GM23338 (cell line): ENCODE measurements at regions not wholly inside any gene's neighbourhood (a gene's known extent, or its start where the extent isn't known, plus 50 kb on each side); places are given as distances from the start of the nearest gene placed in this dataset.

ENCODE experiments used
- ATAC-seq: fragments of 200-7000 bp; cut with Tn5 transposase; 3 replicates; pipeline ENCODE4 v1.9.1; 2020
- DNase-seq: peaks from one replicate; pipeline ENCODE4 v3.0.0-alpha.2; 2015; ENCODE audit warnings: low spot score
- H2AFZ ChIP-seq: fragments of 200-600 bp; sonication (generic); 2 replicates; pipeline ENCODE4 v1.8.0; 2016; ENCODE audit warnings: antibody characterized with exemption, mild to moderate bottlenecking, moderate library complexity
- H3F3A ChIP-seq: fragments of 200-600 bp; sonication (generic); replicated peaks from 2 replicates; pipeline ENCODE4 v1.8.0; 2017; ENCODE audit warnings: antibody characterized with exemption, mixed run types, low read depth
- H3K27ac ChIP-seq: fragments of 200-600 bp; sonication (generic); 2 replicates; pipeline ENCODE4 v1.6.1; 2016; ENCODE audit warnings: low read depth
- H3K27me3 ChIP-seq: fragments of 200-600 bp; sonication (generic); 2 replicates; pipeline ENCODE4 v1.8.0; 2016; ENCODE audit warnings: mild to moderate bottlenecking, mixed run types, moderate library complexity; ENCODE audit not compliant: insufficient read depth
- H3K36me3 ChIP-seq: fragments of 200-600 bp; sonication (generic); 2 replicates; pipeline ENCODE4 v1.8.0; 2016; ENCODE audit warnings: mild to moderate bottlenecking; ENCODE audit not compliant: insufficient read depth
- H3K4me1 ChIP-seq: fragments of 200-600 bp; sonication (generic); 2 replicates; pipeline ENCODE4 v1.8.0; 2016; ENCODE audit warnings: mild to moderate bottlenecking, moderate library complexity; ENCODE audit not compliant: insufficient read depth
- H3K4me2 ChIP-seq: fragments of 200-600 bp; sonication (generic); 2 replicates; pipeline ENCODE4 v1.7.1; 2017; ENCODE audit warnings: mixed run types
- H3K4me3 ChIP-seq: fragments of 200-600 bp; sonication (generic); 2 replicates; pipeline ENCODE4 v1.6.1; 2016; ENCODE audit warnings: mixed run types
- H3K79me2 ChIP-seq: fragments of 200-600 bp; sonication (generic); replicated peaks from 2 replicates; pipeline ENCODE4 v1.8.0; 2017; ENCODE audit warnings: mild to moderate bottlenecking; ENCODE audit not compliant: insufficient read depth
- H3K9me2 ChIP-seq: fragments of 200-600 bp; sonication (generic); 2 replicates; pipeline ENCODE4 v1.8.0; 2017; ENCODE audit not compliant: insufficient read depth
- H4K20me1 ChIP-seq: fragments of 200-600 bp; sonication (generic); replicated peaks from 2 replicates; pipeline ENCODE4 v1.8.0; 2017; ENCODE audit warnings: mild to moderate bottlenecking; ENCODE audit not compliant: insufficient read depth
- H3K27ac Mint-ChIP-seq: 2 replicates; pipeline ENCODE4 v1.8.0; 2020; ENCODE audit warnings: inconsistent platforms, mild to moderate bottlenecking, moderate library complexity, mixed read lengths
- H3K27me3 Mint-ChIP-seq: 3 replicates; pipeline ENCODE4 v1.8.0; 2022; ENCODE audit warnings: low read depth, mild to moderate bottlenecking, moderate library complexity, mixed read lengths, inconsistent platforms; ENCODE audit not compliant: insufficient read depth, poor library complexity
- H3K36me3 Mint-ChIP-seq: 3 replicates; pipeline ENCODE4 v1.8.0; 2021; ENCODE audit warnings: low read depth, mild to moderate bottlenecking, inconsistent platforms, moderate library complexity, mixed read lengths
- H3K4me1 Mint-ChIP-seq: 3 replicates; pipeline ENCODE4 v1.8.0; 2020; ENCODE audit warnings: mild to moderate bottlenecking, inconsistent platforms, mixed read lengths
- H3K4me3 Mint-ChIP-seq: 3 replicates; pipeline ENCODE4 v1.8.0; 2021; ENCODE audit warnings: moderate library complexity, mild to moderate bottlenecking, inconsistent platforms, mixed read lengths
- H3K9me3 Mint-ChIP-seq: 3 replicates; pipeline ENCODE4 v1.8.0; 2020; ENCODE audit warnings: moderate library complexity, mild to moderate bottlenecking, inconsistent platforms, mixed read lengths
- ETS1 ChIP-seq: IDR thresholded peaks from 2 replicates; pipeline ENCODE4 v1.6.1; 2016; ENCODE audit warnings: antibody characterized with exemption
- EZH2 ChIP-seq: fragments of 200-600 bp; sonication (generic); IDR thresholded peaks from one replicate; pipeline ENCODE4 v1.8.0; 2017; ENCODE audit warnings: antibody characterized with exemption, mild to moderate bottlenecking, low read depth; ENCODE audit not compliant: unreplicated experiment
- EZH2phosphoT487 ChIP-seq: fragments of 200-600 bp; sonication (generic); IDR thresholded peaks from one replicate; pipeline ENCODE4 v1.8.1; 2018; ENCODE audit warnings: antibody characterized with exemption; ENCODE audit not compliant: unreplicated experiment
- NANOG ChIP-seq: IDR thresholded peaks from 2 replicates; pipeline ENCODE4 v1.6.1; 2016; ENCODE audit warnings: antibody characterized with exemption, borderline replicate concordance
- STAT1 ChIP-seq: IDR thresholded peaks from one replicate; pipeline ENCODE4 v1.6.1; 2016; ENCODE audit warnings: antibody characterized with exemption; ENCODE audit not compliant: unreplicated experiment
- ZNF114 ChIP-seq: fragments of 250-450 bp; sonication (Bioruptor Pico); IDR thresholded peaks from 2 replicates; pipeline ENCODE4 v1.5.0; 2020; ENCODE audit warnings: mild to moderate bottlenecking, moderate library complexity
- ZNF331 ChIP-seq: fragments of 250-450 bp; sonication (Bioruptor Pico); IDR thresholded peaks from 2 replicates; pipeline ENCODE4 v1.5.0; 2020; ENCODE audit warnings: low read depth, mild to moderate bottlenecking, moderate library complexity
- ZNF462 ChIP-seq: fragments of 250-450 bp; sonication (Bioruptor Pico); IDR thresholded peaks from 2 replicates; pipeline ENCODE4 v1.5.0; 2020; ENCODE audit warnings: mild to moderate bottlenecking, moderate library complexity
- TF ChIP-seq, protein P1 (sequence below), 2 experiments: fragments of 200-600 bp in 1 of 2; sonication (generic) in 1 of 2; conservative IDR thresholded peaks; 2 replicates each; pipeline versions ENCODE4 v1.5.1 to v1.6.1; 2016 to 2017; ENCODE audit warnings: antibody characterized with exemption in 2 of 2, low read depth in 2 of 2, mild to moderate bottlenecking in 2 of 2, moderate library complexity in 1 of 2

DNA sequence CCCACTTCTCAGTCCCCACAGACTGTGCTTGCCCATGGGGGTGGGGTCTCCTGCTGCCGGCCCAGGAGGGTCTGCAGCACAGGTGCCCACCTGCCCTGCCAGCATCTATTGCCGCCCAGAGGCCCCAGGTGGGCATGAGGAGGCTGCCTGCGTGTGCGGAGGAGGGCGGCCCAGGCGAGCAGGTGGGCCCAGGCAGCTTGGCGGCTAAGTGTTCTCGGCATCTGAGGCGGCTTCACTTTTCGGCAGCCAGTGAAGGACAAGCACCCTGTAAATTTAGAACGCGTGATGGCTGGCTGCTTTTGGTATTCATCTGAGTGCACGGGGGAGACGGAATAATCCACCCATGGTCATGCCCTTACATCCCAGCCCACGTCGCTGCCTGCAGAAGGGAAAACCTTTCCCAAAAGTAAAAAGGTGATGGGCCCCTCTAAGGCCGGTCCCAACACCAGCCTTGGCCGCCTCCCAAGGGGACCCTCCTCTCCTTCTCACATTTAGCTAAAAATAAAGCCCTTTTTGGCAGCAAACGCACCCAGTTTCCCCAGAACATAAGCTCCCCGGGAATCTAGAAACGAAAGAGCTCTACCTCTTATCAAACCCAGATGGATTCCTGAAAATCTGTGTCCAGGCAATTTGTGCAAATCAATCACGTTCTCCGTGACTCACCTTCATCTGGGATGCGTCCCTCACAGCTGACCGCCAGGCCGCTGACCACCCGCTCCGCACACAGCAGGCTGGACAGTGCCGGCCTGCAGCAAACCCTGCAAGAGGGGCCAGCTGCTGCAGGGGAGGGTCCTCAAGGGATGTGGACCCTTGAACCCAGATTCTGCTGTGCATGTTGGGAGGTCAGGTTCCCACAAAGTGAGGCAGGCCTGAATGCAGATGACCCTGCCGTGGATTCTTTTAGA is 79.4 kb downstream of the RBFOX3 start:
- H3K4me1 ChIP-seq = peaks cover 6% of the 10 kb centered on the region; the same call in 1 of the 2 replicates
- H3K79me2 ChIP-seq = no peaks in the 10 kb centered on the region
- no peak overlapping the region for H3K4me3 ChIP-seq
- H3K4me1 Mint-ChIP-seq = peaks cover 37% of the 10 kb centered on the region
- no peaks in the 10 kb centered on the region for H4K20me1 ChIP-seq
- H3F3A ChIP-seq = no peaks in the 10 kb centered on the region
- H3K9me3 Mint-ChIP-seq = no peaks in the 10 kb centered on the region
- H3K9me2 ChIP-seq = 0 out of 2 replicates have a peak, but pooled peaks cover 8% of the 10 kb centered on the region
- no peak overlapping the region for H3K27ac ChIP-seq
- no peak overlapping the region for H3K4me3 Mint-ChIP-seq
- TF ChIP-seq EZH2phosphoT487 (no peak), NANOG (no peak)
- no peak overlapping the region for H3K27ac Mint-ChIP-seq
- H3K36me3 ChIP-seq = no peaks in the 10 kb centered on the region
- H3K36me3 Mint-ChIP-seq = no peaks in the 10 kb centered on the region
- DNase-seq = no peak
- H2AFZ ChIP-seq = peak overlapping the region; percentile 43; the same call in 1 of the 2 replicates
- H3K4me2 ChIP-seq = no peak overlapping the region
- no peaks in the 10 kb centered on the region for H3K27me3 ChIP-seq
- no peak for ATAC-seq
- peaks cover 10% of the 10 kb centered on the region for H3K27me3 Mint-ChIP-seq

DNA sequence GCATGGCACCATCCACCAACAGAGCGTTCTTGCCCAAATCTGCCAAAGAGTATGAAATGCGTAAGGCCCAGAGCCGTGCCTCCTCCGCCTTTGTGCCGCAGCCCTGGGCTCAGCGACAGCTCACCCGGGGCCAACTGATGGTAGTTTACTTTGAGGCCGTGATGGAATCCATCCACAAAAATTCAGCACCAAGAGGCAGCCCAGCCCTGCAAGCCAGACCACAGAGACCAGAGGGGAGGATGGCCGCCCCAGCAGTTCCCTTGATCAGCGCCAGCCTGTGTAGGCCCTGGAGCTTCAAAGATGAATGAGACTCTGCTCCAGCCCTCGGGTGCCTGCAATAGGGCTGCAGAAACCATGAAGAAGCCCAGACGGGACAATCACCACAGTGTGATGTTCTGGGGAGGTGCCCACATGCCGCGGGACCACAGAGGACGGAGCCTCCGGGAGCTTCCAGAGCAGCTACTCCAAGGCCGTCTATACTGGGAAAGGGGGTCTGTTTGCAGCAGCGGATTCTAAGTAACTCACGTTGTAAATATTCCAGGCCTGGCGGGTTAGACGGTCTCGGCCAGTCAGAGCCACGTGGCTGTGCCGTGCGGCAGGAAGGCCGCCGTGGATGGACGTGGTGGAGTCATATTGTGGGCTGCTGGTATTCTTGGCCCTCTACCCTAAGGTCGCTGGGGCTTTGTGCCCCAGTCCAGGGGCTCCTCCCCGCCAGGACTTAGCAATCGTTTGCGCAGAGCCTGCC is 80.3 kb downstream of the RBFOX3 start:
- Mint-ChIP-seq H3K4me1 (peaks cover 37% of the 10 kb centered on the region), H3K36me3 (no peaks in the 10 kb centered on the region), H3K9me3 (no peaks in the 10 kb centered on the region), H3K4me3 (no peak overlapping the region), H3K27me3 (peaks cover 12% of the 10 kb centered on the region), H3K27ac (no peak overlapping the region)
- no peaks in the 10 kb centered on the region for H3K27me3 ChIP-seq
- no peak for ATAC-seq
- H3K4me3 ChIP-seq = no peak overlapping the region
- DNase-seq = no peak
- no peak overlapping the region for H2AFZ ChIP-seq
- no peaks in the 10 kb centered on the region for H4K20me1 ChIP-seq
- no peaks in the 10 kb centered on the region for H3F3A ChIP-seq
- H3K9me2 ChIP-seq = 0 out of 2 replicates have a peak, but pooled peaks cover 8% of the 10 kb centered on the region
- H3K4me2 ChIP-seq = no peak overlapping the region
- peaks cover 6% of the 10 kb centered on the region; the same call in 1 of the 2 replicates for H3K4me1 ChIP-seq
- no peak overlapping the region for H3K27ac ChIP-seq
- no peaks in the 10 kb centered on the region for H3K36me3 ChIP-seq
- H3K79me2 ChIP-seq = no peaks in the 10 kb centered on the region
- TF ChIP-seq ETS1 (no peak), ZNF331 (no peak), EZH2phosphoT487 (no peak), STAT1 (no peak), ZNF114 (CRISPR knock-in tag) (no peak), EZH2 (no peak), NANOG (no peak), ZNF462 (no peak)
- TF ChIP-seq, protein P1, sequence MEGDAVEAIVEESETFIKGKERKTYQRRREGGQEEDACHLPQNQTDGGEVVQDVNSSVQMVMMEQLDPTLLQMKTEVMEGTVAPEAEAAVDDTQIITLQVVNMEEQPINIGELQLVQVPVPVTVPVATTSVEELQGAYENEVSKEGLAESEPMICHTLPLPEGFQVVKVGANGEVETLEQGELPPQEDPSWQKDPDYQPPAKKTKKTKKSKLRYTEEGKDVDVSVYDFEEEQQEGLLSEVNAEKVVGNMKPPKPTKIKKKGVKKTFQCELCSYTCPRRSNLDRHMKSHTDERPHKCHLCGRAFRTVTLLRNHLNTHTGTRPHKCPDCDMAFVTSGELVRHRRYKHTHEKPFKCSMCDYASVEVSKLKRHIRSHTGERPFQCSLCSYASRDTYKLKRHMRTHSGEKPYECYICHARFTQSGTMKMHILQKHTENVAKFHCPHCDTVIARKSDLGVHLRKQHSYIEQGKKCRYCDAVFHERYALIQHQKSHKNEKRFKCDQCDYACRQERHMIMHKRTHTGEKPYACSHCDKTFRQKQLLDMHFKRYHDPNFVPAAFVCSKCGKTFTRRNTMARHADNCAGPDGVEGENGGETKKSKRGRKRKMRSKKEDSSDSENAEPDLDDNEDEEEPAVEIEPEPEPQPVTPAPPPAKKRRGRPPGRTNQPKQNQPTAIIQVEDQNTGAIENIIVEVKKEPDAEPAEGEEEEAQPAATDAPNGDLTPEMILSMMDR (conservative IDR thresholded peaks at IDR 0.05; ENCODE audit: low read depth in 2 of 2) = no peak
